ENCODE measurements at regions not wholly inside any gene's neighbourhood (a gene's known extent, or its start where the extent isn't known, plus 50 kb on each side); places are given as distances from the start of the nearest gene placed in this dataset.

GRCh38 chr3:117836296-117836695 lies 1126.7 kb downstream of the TUSC7 start:
- no peak for TF ChIP-seq MYC (IDR thresholded peaks at IDR 0.05; ENCODE audit: low read depth, low read length)
- TF ChIP-seq CTCF (IDR thresholded peaks at IDR 0.05; ENCODE audit: low read depth, low read length), result no peak
- no peak for TF ChIP-seq POLR2A (IDR thresholded peaks at IDR 0.05; ENCODE audit: extremely low read depth, insufficient read length)
- no peak for TF ChIP-seq MAX (IDR thresholded peaks at IDR 0.05; ENCODE audit: low read depth, low read length)
